Activated CD8-positive, alpha-beta T cell treated with anti-CD3 and anti-CD28 coated beads for 36 hours (primary cell): ENCODE measurements at regions not wholly inside any gene's neighbourhood (a gene's known extent, or its start where the extent isn't known, plus 50 kb on each side); places are given as distances from the start of the nearest gene placed in this dataset.

Experiments used
- ATAC-seq: fragments of 200-7000 bp; cut with Tn5 transposase; one replicate; pipeline ENCODE4 v1.10.0; 2021; ENCODE audit warnings: mild to moderate bottlenecking, moderate library complexity
- CTCF ChIA-PET: fragments of 350-600 bp; sonication (Branson Sonifier 250); formaldehyde crosslinking; loops from one replicate; lab custom pipeline; 2021; ENCODE audit warnings: antibody characterized with exemption; lab: Charles Lee
- POLR2A ChIA-PET: fragments of 350-600 bp; sonication (Branson Sonifier 250); formaldehyde crosslinking; loops from one replicate; lab custom pipeline; 2021; ENCODE audit warnings: antibody characterized with exemption; lab: Charles Lee
- DNase-seq: peaks from one replicate; pipeline ENCODE4 v3.0.0-alpha.2; 2020
- H3K27ac Mint-ChIP-seq: one replicate; pipeline ENCODE4 v1.8.0; 2021; ENCODE audit warnings: mild to moderate bottlenecking, mixed read lengths
- H3K27me3 Mint-ChIP-seq: one replicate; pipeline ENCODE4 v1.8.0; 2021; ENCODE audit warnings: mixed read lengths
- H3K36me3 Mint-ChIP-seq: one replicate; pipeline ENCODE4 v1.8.0; 2021; ENCODE audit warnings: low read depth, mixed read lengths
- H3K4me1 Mint-ChIP-seq: one replicate; pipeline ENCODE4 v1.8.0; 2021; ENCODE audit warnings: low read depth, mixed read lengths
- H3K4me3 Mint-ChIP-seq: one replicate; pipeline ENCODE4 v1.8.0; 2021; ENCODE audit warnings: mild to moderate bottlenecking, moderate library complexity, mixed read lengths
- H3K9me3 Mint-ChIP-seq: one replicate; pipeline ENCODE4 v1.8.0; 2021; ENCODE audit warnings: mixed read lengths
- CTCF ChIP-seq: fragments of 200-600 bp; IDR thresholded peaks from one replicate; pipeline ENCODE4 v1.8.0; 2022; ENCODE audit warnings: antibody characterized with exemption, mild to moderate bottlenecking
- intact Hi-C: fragments of 100-400 bp; cut with micrococcal nuclease; formaldehyde crosslinking; loops from one replicate; pipeline ENCODE4 v1.10.0; 2022

GRCh38 chr1:245025525-245025924 is 129.3 kb upstream of the KIF26B start:
- Mint-ChIP-seq H3K4me3 (no peak overlapping the region), H3K27me3 (no peaks in the 10 kb centered on the region), H3K27ac (no peak overlapping the region), H3K36me3 (no peaks in the 10 kb centered on the region), H3K9me3 (no peaks in the 10 kb centered on the region), H3K4me1 (peaks cover 3% of the 10 kb centered on the region)
- DNase-seq = no peak
- ChIA-PET POLR2A (no interaction called here), CTCF (interaction anchor here (0.8 to 1.9 kb wide), 2 partner anchors 17 to 18 kb away, joined by 3 to 6 read pairs; no protein-coding TSS in a partner anchor)
- intact Hi-C loops = no loop called here
- TF ChIP-seq CTCF = no peak
- ATAC-seq = no peak

GRCh38 chr1:245023222-245023621 is 131.6 kb upstream of the KIF26B start:
- no peak overlapping the region for H3K27ac Mint-ChIP-seq
- no peak overlapping the region for H3K4me3 Mint-ChIP-seq
- H3K9me3 Mint-ChIP-seq = no peaks in the 10 kb centered on the region
- H3K36me3 Mint-ChIP-seq = no peaks in the 10 kb centered on the region
- ChIA-PET POLR2A (no interaction called here), CTCF (no interaction called here)
- ATAC-seq (no peak), DNase-seq (no peak)
- intact Hi-C loops = no loop called here
- TF ChIP-seq CTCF = no peak
- H3K4me1 Mint-ChIP-seq = peaks cover 3% of the 10 kb centered on the region
- no peaks in the 10 kb centered on the region for H3K27me3 Mint-ChIP-seq

GRCh38 chr1:245019910-245020486 is 134.8 kb upstream of the KIF26B start:
- TF ChIP-seq CTCF = no peak
- peak; percentile 8 for DNase-seq
- Mint-ChIP-seq H3K27me3 (no peaks in the 10 kb centered on the region), H3K4me3 (no peak overlapping the region), H3K4me1 (peaks cover 6% of the 10 kb centered on the region), H3K27ac (no peak overlapping the region), H3K9me3 (no peaks in the 10 kb centered on the region), H3K36me3 (no peaks in the 10 kb centered on the region)
- POLR2A ChIA-PET = no interaction called here
- CTCF ChIA-PET = interaction anchor here (1.9 to 5.6 kb wide), 2 partner anchors 12 to 23 kb away, joined by 4 to 29 read pairs; no protein-coding TSS in a partner anchor
- peak; percentile 79 for ATAC-seq
- intact Hi-C loops = no loop called here

- peaks cover 6% of the 10 kb centered on the region for H3K4me1 Mint-ChIP-seq
- TF ChIP-seq CTCF = no peak
- intact Hi-C loops = no loop called here
- ChIA-PET POLR2A (interaction anchor here (0.6 kb wide), 1 partner anchor 840 kb away, joined by 3 read pairs; no protein-coding TSS in a partner anchor), CTCF (interaction anchor here (1.0 to 5.6 kb wide), 3 partner anchors 26 to 412 kb away, joined by 3 to 29 read pairs (median 3); no protein-coding TSS in a partner anchor)
- no peak overlapping the region for H3K27ac Mint-ChIP-seq
- DNase-seq (no peak), ATAC-seq (no peak)
- no peak overlapping the region for H3K4me3 Mint-ChIP-seq
- no peaks in the 10 kb centered on the region for H3K9me3 Mint-ChIP-seq
- H3K27me3 Mint-ChIP-seq = no peaks in the 10 kb centered on the region
- no peaks in the 10 kb centered on the region for H3K36me3 Mint-ChIP-seq
Measured at GRCh38 chr1:245016700-245017099, 138.1 kb upstream of the KIF26B start.

- POLR2A ChIA-PET = no interaction called here
- intact Hi-C loops = no loop called here
- CTCF ChIA-PET = no interaction called here
- Mint-ChIP-seq H3K9me3 (no peaks in the 10 kb centered on the region), H3K4me3 (no peak overlapping the region), H3K27me3 (no peaks in the 10 kb centered on the region), H3K4me1 (peaks cover 6% of the 10 kb centered on the region), H3K36me3 (no peaks in the 10 kb centered on the region), H3K27ac (no peak overlapping the region)
- DNase-seq (no peak), ATAC-seq (no peak)
- no peak for TF ChIP-seq CTCF
Measured at GRCh38 chr1:245015031-245015430, 139.8 kb upstream of the KIF26B start.
